RPMI8226 (cell line): ENCODE measurements at regions not wholly inside any gene's neighbourhood (a gene's known extent, or its start where the extent isn't known, plus 50 kb on each side); places are given as distances from the start of the nearest gene placed in this dataset.
A peak's percentile ranks its signal among the peaks of the same experiment; 100 is the strongest.

Experiments used
- DNase-seq: peaks from one replicate; pipeline ENCODE4 v3.0.0-alpha.2; 2015

DNA sequence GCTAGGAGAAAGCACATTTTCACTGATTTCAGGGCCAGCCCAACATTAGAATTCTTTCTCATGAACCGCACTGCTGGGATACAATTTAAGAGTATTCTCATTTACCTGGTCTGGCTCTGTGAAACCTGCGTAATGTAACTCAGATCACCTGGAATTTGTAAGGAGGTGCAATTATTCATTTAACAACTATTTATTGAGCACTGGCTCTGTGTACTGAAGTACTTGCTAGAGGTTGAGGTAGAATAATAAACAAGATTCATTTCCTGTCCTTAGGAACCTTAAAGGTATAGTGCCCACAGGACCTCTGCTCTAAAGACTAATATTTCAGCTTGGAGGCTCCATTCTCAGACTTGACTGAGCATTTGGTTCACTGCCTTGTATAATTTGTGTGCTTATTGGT is 242.2 kb upstream of the ZPLD1 start:
- DNase-seq, result no peak

DNA sequence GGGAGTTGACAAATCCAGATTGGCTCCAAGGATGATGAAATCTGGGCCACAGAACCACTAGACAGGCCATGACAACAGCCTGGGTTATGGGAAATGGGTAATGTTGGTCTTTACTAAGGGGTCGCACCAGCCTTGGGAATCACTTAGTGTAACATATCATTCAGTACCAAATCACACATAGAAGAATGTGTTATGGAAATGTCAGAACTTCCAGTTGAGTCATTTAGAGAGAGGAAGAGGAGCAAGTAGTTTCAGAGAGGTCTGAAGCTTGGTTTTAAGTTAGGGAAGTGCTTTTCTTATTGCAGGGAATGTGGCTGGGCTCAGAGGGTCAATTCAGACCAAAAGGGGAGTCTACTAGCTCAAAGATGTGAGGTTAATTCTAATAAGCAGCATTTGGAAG is 241.6 kb upstream of the ZPLD1 start:
- DNase-seq, result no peak

DNA sequence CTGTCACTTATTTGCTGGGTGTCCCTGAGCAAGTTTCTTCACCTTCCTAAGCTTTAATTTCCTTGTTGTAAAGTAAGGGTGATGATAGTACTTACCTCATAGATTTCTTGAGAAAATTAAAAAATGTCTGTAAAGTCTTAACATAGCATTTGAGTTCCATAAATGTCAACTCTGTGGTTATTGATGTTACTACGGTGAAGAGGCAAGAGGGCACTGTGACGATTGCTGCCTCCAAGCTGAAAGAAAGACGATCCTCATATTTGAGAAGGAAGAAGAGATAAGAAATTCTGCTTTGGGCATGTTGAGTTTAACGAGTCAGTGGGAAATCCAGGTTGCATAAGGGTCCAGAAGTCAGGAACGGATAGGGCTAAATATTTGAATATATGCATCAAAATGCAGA is 240.8 kb upstream of the ZPLD1 start:
- DNase-seq, result no peak

DNA sequence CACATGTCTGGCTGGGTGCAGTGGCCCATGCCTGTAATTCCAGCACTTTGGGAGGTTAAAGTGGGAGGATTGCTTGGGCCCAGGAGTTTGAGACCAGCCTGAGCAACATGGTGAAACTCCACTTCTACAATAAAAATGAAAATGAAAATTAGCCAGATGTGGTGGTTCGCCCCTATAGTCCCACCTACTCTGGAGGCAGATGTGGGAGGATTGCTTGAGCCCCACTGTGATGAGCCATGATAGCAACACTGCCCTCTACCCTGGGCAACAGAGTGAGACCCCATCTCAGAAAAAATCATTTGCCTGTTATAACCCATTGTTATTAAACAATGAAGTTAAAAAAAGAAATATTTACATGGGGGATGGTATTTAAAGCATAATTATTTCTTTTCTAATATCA is 240.1 kb upstream of the ZPLD1 start:
- no peak for DNase-seq

DNA sequence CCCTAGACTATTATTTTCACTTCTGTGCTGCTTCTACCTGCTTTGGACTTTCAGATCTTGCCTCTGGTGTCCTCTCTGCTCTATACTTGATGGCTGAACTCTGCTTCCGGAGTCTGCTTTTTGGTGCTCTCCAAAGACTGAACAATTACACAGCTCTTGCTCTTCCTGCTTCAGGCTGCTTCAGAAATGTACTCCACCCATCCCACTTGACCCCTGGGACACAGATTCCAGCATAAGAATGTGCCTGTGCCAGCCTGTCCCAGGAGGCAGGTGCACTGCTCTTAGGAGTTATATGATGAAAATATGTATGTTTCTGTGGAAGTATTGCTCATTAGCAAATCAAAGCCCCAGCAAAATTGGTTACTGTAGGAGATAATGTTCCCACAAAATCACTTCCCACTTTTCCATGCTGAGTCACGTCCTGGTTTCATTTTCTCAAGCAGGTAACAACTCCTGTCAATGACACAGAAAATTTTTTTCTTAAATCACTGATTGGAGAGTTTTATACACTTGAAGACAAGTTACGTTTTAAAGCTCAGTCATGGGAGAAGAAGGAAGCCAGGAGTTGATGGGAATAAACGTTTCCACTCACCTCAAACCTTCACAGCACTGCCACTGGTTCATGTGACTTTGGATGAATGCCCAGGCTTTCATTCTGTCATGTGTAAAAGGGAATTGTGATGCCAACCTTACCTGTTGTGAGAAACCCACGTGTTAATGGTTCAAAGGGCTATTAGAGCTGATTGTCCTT is 239.4 kb upstream of the ZPLD1 start:
- no peak for DNase-seq

DNA sequence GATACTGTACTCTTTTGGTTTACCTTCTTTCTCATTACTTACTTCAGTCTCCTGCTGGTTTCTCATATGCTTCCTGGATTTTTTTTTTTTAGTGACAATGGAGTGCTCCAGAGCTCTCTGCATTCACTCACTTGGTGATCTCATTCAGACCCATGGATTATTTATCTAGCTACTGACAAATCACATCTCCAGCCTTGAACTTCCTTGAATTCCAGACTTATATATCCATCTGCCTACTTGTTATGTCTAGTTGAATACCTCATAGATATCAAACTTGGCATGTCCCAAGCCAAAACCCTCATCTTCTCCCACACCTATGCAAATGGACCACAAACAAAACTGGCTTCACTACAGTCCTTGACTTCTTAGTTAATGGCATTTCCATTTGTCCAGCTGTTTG is 234.7 kb upstream of the ZPLD1 start:
- DNase-seq, result no peak

DNA sequence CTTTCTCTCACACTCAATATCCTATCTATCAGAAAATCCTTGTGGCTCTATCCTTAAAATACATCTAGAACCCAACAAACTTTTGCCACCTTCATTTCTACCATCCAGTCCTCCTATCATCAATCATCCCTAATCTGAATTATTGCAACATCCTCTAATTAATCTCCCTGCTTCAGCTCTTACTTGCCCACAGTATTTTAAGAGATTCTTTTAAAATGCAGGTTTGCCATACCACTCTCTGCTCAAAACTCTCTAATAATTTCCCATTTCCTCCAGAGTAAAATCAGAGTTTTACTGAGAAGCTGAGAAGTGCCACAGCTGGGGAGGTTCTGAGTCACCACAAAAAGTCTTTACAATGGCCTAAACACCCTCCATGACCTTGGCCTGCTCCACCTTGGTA is 234.3 kb upstream of the ZPLD1 start:
- DNase-seq, result no peak

DNA sequence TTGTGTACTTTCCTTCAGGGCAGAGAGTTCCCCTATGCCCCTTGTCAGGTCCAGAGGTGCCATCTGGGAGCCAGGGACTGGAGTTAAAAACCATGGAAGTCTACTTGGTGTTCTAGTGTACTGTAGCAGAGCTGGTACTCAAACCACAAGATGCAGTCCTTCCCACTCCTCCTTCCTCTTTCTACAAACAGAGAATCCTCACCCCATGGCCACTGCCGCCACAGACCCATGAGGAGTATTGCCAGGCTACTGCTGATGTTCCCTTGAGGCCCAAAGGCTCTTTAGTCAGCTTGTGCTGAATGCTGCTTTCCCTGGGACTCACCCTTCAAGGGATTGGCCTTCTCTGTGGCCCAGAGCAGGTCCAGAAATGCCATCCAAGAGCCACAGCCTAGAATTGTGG is 229.2 kb upstream of the ZPLD1 start:
- DNase-seq, result no peak

DNA sequence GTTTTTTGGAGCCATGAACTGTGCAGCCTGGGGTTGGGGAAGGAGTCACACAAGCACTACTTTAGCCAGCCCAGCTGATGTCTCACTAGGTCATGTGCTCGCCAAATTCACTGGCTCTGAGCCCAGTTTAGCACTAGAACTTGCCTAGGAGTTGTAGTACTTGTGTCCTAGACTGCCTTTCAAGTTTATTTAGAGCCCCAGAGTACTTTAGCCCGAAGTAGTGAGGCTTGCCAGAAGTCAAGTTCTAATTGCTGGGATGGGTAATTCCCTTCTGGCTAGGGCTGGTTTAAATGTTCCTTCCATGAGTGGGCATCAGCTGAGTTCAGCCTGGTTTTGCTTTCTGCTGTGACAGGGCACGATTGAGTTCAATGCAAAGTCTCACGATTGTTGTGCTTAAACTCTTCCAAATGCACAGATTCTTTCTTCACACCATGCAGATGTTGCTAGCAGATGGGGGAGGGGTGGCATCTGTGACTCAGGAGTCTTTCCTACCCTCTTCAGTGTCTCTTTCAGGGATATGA is 228.2 kb upstream of the ZPLD1 start:
- peak; percentile 19 for DNase-seq

DNA sequence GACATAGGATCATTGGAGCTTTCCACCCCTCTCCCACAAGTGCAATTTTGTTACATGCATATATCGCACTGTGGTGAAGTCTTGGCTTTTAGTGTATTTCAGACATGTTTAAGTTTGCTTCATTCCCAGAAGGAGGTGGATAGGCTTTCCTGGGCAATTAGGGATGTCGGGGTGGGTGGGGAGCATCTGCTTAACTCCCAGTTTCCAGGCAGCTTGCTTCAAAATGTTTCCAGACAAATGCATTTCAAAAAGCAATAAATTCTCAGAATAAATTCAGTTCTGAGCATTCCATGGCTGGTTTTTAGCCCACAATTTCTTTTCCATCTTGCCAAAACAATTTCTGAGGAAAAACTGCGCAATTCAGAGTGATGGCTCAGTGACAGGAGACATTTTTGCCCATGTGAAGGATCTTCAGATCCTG is 227.7 kb upstream of the ZPLD1 start:
- no peak for DNase-seq

DNA sequence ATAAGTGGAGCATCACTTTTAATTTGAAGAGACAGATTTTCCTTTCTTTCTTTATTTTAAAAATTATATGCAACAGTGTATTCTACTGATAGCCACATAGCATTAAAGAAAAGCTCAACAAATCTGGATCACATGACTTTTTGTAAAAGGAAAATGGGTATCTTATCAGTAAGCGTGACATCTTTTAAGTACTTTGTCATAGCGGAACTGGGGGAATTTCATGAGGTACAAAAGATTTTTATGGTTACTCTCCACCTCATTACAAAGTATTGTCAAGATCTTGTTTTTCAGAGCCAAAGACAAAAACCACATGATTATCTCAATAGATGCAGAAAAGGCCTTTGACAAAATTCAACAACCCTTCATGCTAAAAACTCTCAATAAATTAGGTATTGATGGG is 219.6 kb upstream of the ZPLD1 start:
- no peak for DNase-seq

DNA sequence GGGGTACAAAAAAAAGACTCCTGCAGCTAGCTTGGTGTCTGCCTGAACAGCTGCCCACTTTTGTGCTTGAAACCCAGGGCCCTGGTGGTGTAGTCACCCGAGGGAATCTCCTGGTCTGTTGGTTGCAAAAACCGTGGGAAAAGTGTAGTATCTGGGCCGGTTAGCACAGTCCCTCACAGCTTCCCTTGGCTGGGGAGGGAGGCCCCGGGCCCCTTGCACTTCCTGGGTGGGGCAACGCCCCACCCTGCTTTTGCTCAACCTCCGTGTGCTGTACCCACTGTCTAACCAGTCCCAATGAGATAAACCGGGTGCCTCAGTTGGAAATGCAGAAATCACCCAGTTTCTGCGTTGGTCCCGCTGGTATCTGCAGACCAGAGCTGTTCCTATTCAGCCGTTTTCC is 211.7 kb upstream of the ZPLD1 start:
- DNase-seq, result no peak

DNA sequence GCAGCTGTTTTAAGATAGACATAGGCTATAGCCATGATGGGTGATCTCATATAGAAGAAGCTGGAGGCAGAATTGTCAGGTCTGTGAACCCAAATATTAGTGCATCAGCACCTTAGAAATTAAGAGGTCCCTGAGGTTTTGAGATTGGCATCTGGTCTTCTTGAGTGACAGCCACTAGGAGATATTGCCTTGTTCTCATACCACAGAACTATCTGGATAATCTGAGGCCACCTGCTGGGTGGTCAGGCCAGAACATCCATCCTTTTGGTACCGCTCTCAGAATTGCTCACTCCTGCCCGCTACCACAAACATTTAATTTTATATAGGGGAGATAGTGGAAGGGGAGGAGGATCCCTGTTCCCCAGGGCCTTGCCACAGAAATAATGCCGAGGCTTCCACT is 210.6 kb upstream of the ZPLD1 start:
- DNase-seq, result no peak

DNA sequence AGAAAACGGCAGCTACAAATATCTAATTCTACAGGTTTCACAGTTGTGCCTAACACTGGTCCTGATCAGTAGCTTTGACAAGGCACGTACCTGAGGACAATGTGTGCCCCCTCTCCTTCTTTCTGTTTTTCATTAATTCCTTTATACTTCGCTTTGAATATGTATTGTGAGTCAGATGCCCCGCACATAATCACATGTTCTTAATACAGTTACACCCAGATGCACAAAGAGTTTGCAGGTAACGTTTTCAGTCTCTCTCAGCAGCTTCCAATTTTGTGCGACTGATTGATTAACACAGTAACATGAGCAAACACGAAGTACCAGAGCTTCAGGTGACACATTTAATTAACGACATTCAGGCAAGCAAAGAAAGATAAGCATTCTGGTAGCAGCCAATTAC is 209.8 kb upstream of the ZPLD1 start:
- DNase-seq, result no peak

DNA sequence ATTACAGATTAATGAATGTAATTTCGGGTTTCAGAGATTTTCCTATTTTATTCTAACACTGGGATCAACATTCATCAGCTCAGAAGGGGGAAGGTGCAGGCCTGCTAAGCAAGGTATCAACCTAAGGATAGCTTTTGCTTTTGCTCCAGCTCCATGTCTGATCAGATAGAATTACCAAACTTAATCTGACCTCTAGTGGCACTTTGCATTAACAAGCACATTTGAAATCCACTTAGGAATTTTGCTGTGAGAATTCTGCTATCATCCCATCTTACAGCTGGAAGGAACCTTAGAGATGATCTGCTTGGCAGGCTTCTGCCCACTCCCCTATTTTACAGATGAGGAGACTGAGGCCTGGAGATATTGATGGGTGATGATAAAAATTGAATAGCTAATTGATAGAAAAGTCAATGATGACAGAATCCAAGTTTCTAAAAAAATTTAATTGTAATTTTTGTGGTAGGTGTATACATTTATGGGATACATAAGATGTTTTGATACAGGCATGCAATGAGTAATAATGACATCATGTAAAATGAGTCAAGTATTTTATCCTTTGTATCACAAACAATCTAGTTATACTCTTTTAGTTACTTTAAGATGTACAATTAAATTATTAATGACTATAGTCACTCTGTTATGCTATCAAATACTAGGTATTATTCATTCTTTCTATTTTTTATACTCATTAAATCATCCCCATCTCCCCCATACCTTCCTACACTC is 209.2 kb upstream of the ZPLD1 start:
- DNase-seq, result peak; percentile 27

DNA sequence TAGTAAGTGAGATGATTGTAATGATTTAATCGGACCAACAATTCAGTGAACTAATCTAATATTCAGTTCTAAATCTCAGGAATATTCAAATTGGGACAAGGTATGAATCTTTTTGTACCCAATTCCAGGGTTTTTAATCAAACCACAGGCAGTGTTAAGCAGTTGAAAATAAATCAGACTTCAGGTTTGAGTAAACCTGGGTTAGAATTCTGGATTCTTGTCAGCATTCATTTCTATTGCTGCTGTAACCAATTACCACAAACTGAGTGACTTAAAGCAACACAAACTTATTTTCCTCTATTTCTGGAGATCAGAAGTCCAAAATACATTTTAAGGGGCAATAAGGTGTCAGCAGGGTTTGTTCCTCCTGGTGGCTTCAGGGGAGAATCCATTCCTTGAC is 208.4 kb upstream of the ZPLD1 start:
- DNase-seq, result no peak

DNA sequence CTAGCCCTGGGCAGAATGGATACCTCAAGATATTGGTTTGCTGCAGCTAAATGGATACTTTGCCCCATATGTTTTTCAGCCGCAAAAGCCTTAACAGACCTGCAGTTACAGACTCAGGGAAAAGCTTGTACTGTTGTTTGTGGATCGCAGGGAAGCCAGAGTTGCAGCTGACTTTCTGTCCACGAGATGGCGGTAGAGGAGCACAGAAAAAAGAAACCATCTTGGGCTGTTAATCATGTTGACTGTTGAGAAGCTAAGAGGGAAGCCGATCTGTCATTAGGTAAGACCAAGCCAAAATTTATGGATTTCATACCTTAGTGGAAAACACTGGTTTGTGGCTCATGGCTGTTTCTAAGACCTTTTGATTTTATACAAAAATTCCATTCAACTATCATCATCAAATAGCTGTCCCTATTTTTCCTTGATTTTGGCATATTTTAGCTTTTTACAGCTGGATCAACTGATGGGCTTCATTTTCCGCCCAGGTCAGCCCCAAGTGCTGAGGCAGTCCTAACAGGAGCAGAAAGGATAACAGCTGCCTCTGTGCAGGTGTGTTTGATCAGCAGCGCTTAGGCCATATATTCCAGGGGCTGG is 205.7 kb upstream of the ZPLD1 start:
- DNase-seq, result peak; percentile 72

DNA sequence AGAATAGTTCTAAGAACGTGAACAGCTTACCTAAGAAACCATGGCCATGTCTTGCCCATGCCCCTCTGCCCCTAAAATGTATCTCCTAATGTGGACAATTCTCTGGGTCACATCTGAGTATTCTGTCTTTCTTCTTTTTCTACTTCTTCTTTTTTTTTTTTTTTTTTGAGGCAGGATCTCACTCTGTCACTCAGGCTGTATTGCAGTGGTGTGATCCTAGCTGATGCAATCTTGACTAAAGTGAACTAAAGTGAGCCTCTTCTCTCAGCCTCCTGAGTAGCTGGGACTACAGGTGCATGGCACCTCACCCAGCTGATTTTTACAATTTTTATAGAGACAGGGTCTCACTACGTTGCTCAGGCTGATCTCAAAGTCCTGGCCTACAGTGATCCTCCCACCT is 204.8 kb upstream of the ZPLD1 start:
- no peak for DNase-seq

DNA sequence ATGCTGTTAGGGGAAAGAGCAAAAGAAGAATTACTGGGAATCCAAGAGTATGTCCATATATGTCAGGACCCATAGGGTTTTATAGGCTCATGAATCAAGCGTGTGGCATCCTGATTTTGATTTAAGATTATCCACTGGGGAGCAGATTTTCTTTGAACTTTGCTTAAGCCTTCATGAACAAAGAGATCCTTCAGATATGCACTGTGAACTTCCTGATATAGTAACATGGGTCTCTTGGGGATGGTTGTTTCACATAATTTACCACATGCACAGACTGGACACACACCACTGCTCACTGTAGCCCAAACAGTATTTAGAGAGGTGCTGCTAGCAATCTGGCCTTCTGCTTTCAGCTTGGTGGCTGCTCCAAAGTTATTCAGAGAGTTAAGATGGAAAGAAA is 200.9 kb upstream of the ZPLD1 start:
- DNase-seq, result no peak

DNA sequence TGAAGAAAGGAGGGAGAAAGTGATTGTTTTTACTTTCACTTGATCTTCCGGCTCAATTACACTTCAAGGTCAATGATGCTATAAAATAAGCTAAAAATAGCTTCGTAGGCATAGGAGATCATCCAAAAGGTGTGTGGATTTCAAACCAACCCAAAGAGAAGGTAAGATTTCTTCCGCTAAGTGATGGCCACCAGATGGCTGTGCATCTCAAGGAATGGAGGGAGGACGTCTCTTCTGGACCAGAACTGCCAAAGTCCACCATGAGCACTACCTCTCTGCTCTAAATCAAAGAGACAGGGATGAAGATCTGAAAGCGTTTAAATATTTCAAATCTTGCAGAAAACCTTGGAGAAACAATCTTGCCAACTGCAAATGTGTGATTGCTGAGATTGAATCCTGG is 199.1 kb upstream of the ZPLD1 start:
- peak; percentile 58 for DNase-seq

DNA sequence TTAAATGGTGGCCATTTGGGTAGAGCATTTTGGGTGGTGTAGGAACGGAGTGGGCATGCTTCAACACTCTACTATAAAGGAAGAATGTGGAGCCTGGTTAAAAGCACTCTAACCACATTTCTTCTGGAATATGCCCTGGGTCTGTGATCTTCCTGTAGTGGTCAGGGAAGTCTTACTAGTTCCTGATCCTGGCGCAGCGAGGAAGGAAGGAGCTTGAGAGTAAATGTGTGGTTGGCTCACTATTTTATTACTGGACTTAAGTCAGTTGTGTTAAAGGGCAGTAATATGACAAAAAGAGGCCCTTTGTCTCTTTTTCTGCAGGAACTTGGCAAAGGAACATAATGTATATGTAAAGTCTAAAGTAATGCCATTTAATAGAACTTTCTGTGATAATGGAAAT is 197.6 kb upstream of the ZPLD1 start:
- DNase-seq, result no peak

DNA sequence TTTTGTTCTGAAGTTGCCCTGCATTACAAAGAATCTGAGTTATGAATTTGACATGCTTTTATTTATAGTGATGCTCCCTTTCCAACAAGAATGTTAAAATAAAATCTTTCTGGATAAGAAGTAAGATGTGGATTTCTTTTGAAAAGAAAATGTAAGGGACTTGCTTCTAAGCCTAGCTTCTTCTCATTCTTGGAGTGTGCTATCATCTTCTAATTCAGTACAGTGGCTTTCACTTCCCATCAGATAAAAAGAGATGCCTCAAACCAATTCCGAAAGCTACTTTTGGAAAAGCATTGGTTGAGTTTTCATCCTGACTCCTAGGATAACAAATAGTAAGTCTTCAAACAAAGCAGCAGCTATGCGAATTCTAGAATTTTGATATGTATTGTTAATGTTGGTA is 197.0 kb upstream of the ZPLD1 start:
- DNase-seq, result no peak

DNA sequence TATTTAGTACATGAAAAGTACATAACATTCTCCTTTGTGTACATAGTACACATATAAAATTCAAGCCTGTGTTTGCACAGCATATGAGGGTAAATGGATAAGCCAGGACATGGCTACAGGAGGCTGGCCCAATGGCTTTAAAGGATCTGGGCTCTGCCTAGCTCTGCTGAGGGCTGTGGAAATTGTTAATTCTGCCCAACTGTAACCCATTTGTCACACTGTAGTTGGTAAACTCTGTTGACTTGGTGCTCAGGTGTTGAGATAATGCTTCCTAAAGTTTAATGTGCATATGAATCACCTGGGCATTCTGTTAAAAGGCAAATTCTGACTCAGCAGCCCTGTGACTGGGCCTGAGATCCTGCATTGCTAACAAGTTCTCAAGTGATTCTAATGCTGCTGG is 196.5 kb upstream of the ZPLD1 start:
- DNase-seq, result no peak

DNA sequence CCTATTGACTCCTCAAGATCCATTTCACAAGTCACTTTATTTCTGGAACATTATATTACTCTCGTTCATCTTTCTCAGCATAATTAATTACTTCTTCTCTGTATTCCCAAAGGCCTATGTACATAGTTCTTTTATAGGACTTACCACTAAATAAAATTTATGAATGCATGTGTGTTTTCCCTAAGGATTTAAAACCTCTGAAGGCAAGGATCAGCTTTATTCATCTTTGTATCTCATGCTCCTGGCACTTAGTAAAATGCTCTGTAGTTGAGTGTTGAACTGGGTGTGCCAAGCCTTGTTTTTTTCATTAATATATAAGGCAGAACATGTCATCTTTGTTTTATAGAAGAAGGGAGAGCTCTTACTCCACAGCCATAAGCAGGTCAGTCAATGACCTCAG is 194.1 kb upstream of the ZPLD1 start:
- DNase-seq, result no peak
